ENCODE measurements at regions not wholly inside any gene's neighbourhood (a gene's known extent, or its start where the extent isn't known, plus 50 kb on each side); places are given as distances from the start of the nearest gene placed in this dataset.
"Not testable (repeated sequence)": the region's sequence is repeated elsewhere in the genome, so short reads cannot be mapped to it uniquely, and the experiment has no call there.

GRCh38 chr4:55249476-55249875, 96.6 kb upstream of the SRD5A3 start:
- POLR2A ChIA-PET: no interaction called here
- CTCF ChIA-PET: no interaction called here

GRCh38 chr4:55251342-55251741, 94.7 kb upstream of the SRD5A3 start:
- CTCF ChIA-PET: no interaction called here
- POLR2A ChIA-PET: no interaction called here

DNA sequence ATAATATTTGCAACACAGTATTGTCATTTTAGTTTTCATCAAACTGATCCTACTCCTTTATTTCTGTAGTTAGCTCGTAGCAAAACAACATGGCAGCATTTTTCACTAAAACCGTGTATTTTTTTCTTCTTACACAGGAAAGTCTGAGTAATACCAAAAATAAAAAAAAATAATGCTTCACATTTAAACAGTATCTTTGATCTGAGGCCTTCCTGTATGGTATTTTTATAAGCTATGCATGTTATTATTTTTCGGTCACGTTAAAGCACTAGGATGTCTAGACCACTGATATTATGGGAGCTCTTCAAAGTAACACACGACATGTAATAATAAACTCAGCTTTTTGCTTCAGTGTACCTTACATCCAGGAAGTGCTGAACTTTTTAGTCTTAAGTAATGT, 94.1 kb upstream of the SRD5A3 start:
- CTCF ChIA-PET: no interaction called here
- POLR2A ChIA-PET: no interaction called here

- CTCF ChIA-PET: no interaction called here
- POLR2A ChIA-PET: no interaction called here
Measured at GRCh38 chr4:55253948-55254593, 92.0 kb upstream of the SRD5A3 start.

- CTCF ChIA-PET: no interaction called here
Measured at GRCh38 chr4:55255179-55255578, 90.9 kb upstream of the SRD5A3 start.

DNA sequence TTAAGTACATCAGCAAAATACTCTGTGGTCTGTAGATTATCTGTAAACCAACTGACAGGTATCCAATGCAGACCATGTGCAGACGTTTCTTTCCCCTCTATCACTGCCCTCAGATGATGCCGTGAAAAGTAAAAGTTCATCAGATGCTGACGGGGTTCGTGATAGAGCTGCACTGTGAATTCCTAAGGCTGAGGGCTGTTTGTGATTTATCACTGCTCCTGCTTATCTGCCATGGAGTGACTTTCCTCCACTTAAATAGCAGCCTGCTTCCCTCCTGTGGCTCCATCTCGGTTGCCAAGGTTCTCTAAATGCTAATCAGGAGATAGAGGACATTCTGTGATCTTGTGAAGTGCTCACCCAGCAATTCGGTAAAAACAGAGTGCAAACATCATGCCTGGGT, 89.3 kb upstream of the SRD5A3 start:
- POLR2A ChIA-PET: no interaction called here
- CTCF ChIA-PET: no interaction called here

More at GRCh38 chr4:55255179-55255578, 90.9 kb upstream of the SRD5A3 start:
- POLR2A ChIA-PET: no interaction called here

GRCh38 chr4:55258152-55258865, 87.7 kb upstream of the SRD5A3 start:
- POLR2A ChIA-PET: no interaction called here
- CTCF ChIA-PET: no interaction called here

- ChIA-PET POLR2A (no interaction called here), CTCF (no interaction called here)
Measured at GRCh38 chr4:55259294-55259693, 86.7 kb upstream of the SRD5A3 start.

DNA sequence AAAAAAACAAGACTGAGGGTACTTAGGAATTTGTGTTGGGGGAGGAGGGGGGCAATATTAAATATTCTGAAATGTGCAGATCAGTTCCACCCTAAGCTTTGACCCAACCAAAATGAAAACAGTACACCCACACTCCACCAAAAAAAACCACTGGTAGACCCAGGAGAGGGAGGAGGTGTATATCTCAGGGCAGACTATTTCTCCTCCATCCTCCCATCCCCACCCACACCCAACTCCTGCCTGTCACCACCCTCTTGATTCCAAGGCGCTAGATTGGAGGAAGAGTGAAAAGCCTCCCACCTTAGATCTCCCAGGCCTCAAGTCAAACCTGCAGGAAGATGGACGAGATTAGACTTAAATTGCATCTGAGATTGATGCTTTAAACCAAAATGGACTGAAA, 76.6 kb upstream of the SRD5A3 start:
- ChIA-PET POLR2A (no interaction called here), CTCF (no interaction called here)

DNA sequence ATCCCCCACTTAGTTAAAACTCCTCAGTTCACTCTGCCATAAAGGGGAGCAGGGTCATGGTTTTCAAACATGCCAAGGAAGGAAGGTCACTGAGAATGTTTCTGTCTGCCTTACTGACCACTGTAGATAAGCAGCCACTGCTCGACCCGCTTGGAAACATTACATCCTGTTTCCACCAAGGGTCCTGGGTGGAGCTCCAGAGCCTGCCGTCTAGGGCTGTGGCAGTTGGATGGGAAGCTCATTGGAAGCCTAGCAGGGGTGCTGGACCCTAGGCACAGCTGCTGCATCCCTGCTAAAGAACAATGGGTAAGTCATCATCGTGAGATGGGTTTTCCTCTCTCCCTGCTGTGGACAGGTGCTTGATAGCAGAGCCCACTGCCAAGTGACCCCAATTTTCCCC, 76.0 kb upstream of the SRD5A3 start:
- CTCF ChIA-PET: no interaction called here
- POLR2A ChIA-PET: no interaction called here

DNA sequence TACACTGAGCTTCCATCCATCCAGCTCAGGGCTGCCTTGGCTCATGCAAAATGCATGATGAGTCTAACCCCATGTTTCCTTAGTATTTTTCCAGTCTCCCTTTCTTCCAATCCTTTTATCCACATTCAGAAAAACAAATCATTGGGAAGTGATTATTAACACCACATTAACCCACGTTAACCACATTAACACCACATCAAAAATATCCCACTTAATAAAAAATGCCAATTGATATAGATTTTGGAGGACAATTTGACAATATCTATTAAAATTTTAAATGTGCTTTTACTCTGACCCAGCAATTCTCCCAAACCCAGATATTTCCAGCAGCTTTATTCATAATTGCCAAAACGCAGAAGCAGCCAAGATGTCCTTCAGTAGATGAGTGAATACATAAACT, 75.6 kb upstream of the SRD5A3 start:
- POLR2A ChIA-PET: no interaction called here
- CTCF ChIA-PET: no interaction called here

DNA sequence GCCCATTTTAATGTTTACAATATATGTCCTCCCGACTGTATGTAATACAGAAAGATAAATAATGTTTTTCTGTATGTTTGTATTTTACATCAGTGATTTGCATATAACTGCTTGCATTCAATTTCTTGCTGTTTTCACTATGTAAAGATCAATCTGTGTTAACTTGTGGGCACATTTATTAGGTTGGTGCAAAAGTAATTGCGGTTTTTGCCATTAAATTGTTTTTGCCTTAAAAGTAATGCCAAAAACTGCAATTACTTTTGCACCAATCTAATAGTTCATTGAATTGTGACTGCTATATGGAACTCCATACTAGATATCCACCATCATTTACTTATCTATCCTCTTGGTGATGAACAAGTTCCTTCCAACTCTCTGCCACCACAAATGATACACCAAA, 73.9 kb upstream of the SRD5A3 start:
- ChIA-PET POLR2A (no interaction called here), CTCF (no interaction called here)

GRCh38 chr4:55272589-55272988, 73.5 kb upstream of the SRD5A3 start:
- ChIA-PET POLR2A (no interaction called here), CTCF (no interaction called here)

DNA sequence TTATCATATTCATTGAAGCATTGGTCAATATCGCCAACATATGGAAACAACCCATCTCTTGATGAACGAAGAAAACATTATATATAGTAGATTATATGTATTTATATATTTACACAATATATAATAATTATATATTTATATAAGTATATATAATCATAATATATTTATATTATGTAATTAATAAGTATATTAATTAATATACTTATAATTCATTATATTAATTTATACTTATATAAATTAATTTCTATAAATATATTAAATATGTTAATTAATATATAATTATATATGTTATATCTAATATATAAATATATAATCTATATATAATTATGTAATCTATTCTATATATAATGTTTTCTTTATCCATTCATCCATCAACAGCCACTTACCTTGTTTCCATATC, 69.0 kb upstream of the SRD5A3 start:
- POLR2A ChIA-PET: no interaction called here
- CTCF ChIA-PET: no interaction called here

DNA sequence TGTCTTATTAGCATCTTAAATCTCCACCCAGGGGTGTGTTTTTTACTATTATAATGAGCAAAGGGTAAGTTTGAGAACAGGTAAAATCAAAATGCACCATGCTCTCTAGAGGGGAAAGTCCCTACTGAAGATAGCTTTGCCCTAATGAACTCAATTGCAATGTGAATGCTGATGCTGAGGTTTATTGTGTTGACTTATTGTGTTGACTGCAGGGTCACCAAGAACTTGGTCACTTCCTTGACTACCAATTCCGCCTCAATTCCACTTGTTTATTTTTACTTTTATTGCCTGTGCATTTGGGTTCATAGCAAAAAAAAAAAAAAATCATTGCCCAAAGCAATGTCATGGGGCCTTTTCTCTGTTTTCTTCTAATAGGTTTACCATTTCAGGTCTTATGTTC, 67.7 kb upstream of the SRD5A3 start:
- CTCF ChIA-PET: no interaction called here
- POLR2A ChIA-PET: no interaction called here

DNA sequence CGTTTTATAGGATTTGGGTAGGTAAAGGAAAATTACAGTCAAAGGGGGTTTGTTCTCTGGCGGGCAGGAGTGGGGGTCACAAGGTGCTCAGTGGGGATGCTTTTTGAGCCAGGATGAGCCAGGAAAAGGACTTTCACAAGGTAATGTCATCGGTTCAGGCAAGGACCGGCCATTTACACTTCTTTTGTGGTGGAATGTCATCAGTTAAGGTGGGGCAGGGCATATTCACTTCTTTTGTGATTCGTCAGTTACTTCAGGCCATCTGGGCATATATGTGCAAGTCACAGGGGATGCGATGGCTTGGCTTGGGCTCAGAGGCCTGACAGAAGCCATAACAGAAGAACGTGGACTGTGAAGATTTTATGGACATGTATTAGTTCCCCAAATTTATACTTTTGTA, 65.6 kb upstream of the SRD5A3 start:
- POLR2A ChIA-PET, CTCF ChIA-PET: not testable (repeated sequence)

GRCh38 chr4:55281118-55281683, 64.8 kb upstream of the SRD5A3 start:
- CTCF ChIA-PET, POLR2A ChIA-PET: not testable (repeated sequence)

- ChIA-PET CTCF (no interaction called here), POLR2A (no interaction called here)
Measured at GRCh38 chr4:55284331-55284730, 61.7 kb upstream of the SRD5A3 start.

- ChIA-PET CTCF (no interaction called here), POLR2A (no interaction called here)
Measured at GRCh38 chr4:55291227-55291640, 54.8 kb upstream of the SRD5A3 start.

GRCh38 chr4:55296096-55296495, 49.9 kb upstream of the SRD5A3 start:
- ChIA-PET CTCF (no interaction called here), POLR2A (no interaction called here)
